ENCODE measurements at regions not wholly inside any gene's neighbourhood (a gene's known extent, or its start where the extent isn't known, plus 50 kb on each side); places are given as distances from the start of the nearest gene placed in this dataset.

DNA sequence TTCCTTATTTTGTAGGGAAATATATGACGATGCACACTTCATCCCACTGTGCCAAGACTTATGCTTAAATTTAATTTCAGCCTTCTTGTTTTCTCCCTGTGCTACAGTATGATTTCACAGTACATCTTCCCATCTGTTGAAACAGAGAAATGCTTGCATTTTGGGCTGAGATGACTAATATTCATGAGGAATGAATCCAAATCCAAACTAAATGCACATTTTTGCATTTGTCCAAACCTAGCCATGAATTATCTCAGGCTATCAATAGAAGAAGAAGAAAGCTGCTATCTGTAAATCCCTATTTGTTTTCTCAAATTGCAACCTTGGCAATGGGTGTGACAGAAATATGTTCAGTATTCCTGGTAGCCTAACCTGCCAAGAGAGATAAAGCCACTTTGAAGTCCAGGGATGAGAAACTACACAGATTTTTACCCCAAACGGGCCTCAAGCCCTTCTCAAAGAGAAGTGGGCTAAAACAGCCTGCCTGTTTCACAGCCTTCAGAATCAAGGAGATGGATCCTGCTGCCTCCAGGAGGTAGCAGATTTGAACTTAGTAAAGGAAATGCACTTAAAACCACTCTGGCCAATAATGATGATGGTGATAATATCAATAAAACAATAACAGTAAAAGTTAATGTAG is 306.9 kb upstream of the NT5C1B start:
- no peak for DNase-seq
- no peak for ATAC-seq (ENCODE audit: poor library complexity)
- intact Hi-C loops (cut with DNase I), result no loop called here

DNA sequence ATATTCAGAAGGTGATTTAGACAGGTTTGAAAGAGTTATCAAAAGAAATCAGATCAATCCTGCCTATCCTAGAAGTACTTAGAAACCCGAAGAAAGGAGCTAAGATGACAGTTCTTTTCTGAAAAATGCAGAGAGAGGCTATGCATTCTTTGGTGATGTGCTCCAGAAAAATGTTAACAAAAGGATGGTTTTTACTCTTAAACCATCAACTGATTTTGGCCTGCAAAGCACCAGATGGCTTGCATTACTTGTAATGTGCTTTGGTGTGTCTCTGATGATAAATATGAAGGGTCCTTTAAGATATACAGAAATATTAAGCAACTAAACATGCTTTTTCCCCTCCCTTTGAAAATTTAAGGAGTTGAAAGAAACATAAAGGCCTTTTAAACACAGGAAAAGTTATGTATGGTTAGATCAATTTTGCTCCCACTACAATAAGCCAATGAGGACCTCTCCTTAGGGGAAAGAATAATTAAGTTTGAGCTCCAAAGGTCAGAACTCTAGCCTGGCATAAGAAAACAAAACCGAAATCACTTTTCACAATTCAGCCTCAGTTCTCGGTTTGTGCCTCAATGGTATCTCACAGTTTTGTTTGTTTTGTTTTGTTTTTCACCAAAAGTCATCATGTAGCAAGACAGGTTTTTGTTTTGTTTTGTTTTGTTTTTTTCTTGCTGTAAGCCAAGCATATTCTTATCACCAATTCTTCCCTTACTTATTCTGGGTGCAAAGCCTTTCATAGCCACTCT is 302.4 kb upstream of the NT5C1B start:
- DNase-seq, result no peak
- intact Hi-C loops (cut with DNase I), result no loop called here
- no peak for ATAC-seq (ENCODE audit: poor library complexity)

GRCh38 chr2:18889565-18890332 is 300.4 kb upstream of the NT5C1B start:
- ATAC-seq (ENCODE audit: poor library complexity) (peak; percentile 72), DNase-seq (no peak)
- intact Hi-C loops (cut with DNase I), result no loop called here

DNA sequence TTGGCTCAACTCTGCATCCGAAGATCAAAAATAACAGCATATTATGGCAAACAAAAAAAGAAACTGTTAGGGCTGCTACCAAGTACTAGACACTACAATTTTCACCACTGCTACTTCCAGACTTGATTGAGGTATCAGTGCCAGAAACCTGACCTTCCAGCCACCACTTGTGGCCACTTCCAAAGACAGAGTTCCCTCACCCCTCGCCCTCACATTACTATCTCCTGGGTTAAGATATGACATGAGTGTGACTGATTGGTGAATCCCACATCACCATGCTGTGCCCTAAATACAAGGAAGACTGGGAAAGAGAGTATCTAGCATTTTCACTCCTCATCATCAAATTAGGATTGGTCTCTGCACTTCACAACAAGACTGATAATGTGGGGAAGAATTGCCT is 296.1 kb upstream of the NT5C1B start:
- ATAC-seq (ENCODE audit: poor library complexity) (peak; percentile 74), DNase-seq (no peak)
- intact Hi-C loops (cut with DNase I), result no loop called here

GRCh38 chr2:18883616-18884456 is 294.5 kb upstream of the NT5C1B start:
- DNase-seq (no peak), ATAC-seq (ENCODE audit: poor library complexity) (no peak)
- intact Hi-C loops (cut with DNase I), result no loop called here

DNA sequence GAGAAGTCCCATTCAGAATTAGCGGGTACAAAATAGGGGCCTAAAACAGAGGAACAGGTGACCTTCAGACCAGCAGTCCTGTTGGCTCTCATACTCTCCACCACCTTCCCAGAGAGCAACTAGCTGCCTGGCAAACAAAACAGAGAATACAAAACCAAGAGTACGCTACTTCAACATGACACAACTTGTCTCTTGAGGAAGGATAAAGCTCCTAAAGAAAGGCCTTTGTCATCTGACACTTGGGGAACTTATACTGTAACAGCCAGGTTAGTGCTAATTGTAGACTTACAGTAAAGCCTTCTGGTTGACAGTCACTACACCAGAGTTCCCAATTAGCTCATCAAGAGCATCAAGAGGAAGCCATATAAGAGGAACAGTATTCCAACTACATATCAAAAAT is 282.1 kb upstream of the NT5C1B start:
- ATAC-seq (ENCODE audit: poor library complexity) (no peak), DNase-seq (no peak)
- intact Hi-C loops (cut with DNase I), result no loop called here

GRCh38 chr2:18870307-18870706 is 280.9 kb upstream of the NT5C1B start:
- no peak for ATAC-seq (ENCODE audit: poor library complexity)
- DNase-seq, result no peak
- intact Hi-C loops (cut with DNase I), result no loop called here

- ATAC-seq (ENCODE audit: poor library complexity) (no peak), DNase-seq (no peak)
- intact Hi-C loops (cut with DNase I), result no loop called here
Observed at GRCh38 chr2:18861951-18862350, 272.6 kb upstream of the NT5C1B start.

- ATAC-seq (ENCODE audit: poor library complexity) (no peak), DNase-seq (no peak)
- intact Hi-C loops (cut with DNase I), result no loop called here
Observed at GRCh38 chr2:18860179-18860578, 270.8 kb upstream of the NT5C1B start.

DNA sequence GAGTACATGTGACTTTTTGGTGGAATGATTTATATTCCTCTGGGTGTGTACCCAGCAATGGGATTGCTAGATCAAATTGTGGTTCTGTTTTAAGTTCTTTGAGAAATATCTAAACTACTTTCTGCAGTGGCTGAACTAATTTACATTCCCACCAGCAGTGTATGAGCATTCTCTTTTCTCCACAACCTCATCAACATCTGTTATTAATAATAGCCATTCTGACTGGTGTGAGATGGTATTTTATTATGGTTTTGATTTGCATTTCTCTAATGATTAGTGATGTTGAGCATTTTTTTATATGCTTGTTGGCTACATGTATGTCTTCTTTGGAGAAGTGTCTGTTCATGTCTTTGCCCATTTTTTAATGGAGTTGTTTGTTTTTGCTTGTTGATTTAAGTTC is 267.4 kb upstream of the NT5C1B start:
- ATAC-seq (ENCODE audit: poor library complexity) (no peak), DNase-seq (no peak)
- intact Hi-C loops (cut with DNase I), result no loop called here

- ATAC-seq (ENCODE audit: poor library complexity), result no peak
- intact Hi-C loops (cut with DNase I), result no loop called here
- DNase-seq, result no peak
Observed at GRCh38 chr2:18855027-18855426, 265.7 kb upstream of the NT5C1B start.

DNA sequence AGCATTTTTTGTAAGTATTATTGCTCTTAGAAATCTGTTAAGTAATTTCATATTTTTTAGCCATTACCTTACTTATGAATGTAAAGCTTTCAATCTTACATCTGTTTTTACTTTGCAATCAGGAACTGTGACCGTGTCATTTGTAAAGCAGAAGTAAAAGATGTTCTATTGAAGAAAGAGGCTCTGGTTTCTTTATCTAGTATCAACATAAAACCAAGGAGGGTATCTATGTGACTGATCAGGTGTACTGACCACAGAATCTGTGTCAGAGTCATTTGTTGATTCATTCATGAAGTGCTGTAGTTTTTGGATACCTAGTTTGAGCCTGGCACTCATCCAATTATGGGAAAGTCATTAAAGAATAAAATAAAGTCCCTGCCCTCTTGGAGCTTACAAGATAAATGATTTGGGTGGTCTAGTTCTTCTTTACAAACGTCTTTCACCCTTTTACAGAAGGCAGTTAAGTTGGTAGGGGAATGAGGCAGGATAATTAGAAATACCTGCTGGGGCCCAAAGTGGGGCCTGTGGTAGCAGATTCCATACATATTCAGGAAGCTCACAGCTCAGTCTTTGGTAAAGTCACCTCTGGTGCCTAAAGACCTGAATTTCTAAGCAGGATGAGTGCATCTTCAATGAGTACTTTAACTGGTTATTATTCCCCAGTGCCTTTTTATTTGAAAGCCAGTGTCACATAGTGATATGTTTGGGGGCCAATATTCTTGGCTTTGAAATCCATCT is 260.6 kb upstream of the NT5C1B start:
- no peak for DNase-seq
- intact Hi-C loops (cut with DNase I), result no loop called here
- no peak for ATAC-seq (ENCODE audit: poor library complexity)

DNA sequence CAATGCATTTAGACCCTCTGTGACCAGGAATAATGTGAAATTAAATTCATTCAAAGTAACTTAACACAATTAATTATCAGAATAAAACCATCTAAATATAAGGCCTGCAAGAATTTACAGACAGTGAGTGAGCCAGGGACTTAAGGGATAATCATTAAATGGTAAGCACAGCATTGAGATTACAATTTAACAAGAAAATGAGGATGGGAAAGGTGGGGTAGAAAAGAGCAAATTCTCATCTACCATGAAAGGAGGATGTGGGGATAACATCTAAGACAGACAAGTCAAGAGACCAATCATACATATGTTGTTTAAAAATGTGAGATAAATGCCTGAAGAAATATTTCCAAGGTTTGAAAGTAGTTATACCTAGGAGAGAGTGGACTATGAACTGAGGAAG is 259.3 kb upstream of the NT5C1B start:
- ATAC-seq (ENCODE audit: poor library complexity), result no peak
- no peak for DNase-seq
- intact Hi-C loops (cut with DNase I), result no loop called here

DNA sequence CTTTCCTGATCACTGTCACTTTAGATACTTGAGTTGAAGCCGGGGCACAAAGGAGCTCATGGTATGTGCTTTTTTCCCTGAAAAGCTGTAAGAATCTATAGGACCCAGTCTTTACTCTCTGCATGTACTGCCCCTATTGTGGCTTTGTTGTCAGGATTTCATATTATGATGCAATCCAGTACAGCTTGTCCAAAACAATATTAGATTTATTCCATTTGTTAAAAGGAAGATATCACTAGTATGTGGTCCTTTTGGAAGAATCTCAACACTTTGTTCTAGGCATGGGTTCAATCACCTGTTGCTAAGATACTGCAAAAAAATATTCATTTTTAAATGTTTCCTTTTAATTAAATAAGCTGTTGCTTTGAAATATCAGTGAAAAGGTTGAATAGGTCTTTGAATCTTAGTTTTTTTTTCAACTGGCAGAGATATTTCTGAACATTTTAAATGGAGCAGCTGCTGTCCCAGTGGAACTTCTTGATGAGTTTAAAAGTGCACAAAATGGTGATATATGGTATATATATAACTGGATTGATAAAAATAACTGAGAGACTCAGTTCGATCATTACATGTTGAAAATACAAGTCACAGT is 256.6 kb upstream of the NT5C1B start:
- DNase-seq (no peak), ATAC-seq (ENCODE audit: poor library complexity) (peak; percentile 73)
- intact Hi-C loops (cut with DNase I), result no loop called here

- DNase-seq (no peak), ATAC-seq (ENCODE audit: poor library complexity) (peak; percentile 14)
- intact Hi-C loops (cut with DNase I), result no loop called here
Observed at GRCh38 chr2:18842836-18843235, 253.5 kb upstream of the NT5C1B start.

GRCh38 chr2:18841248-18842150 is 252.1 kb upstream of the NT5C1B start:
- DNase-seq (no peak), ATAC-seq (ENCODE audit: poor library complexity) (no peak)
- intact Hi-C loops (cut with DNase I), result no loop called here

GRCh38 chr2:18837240-18837639 is 247.9 kb upstream of the NT5C1B start:
- intact Hi-C loops (cut with DNase I), result no loop called here
- ATAC-seq (ENCODE audit: poor library complexity), result no peak
- DNase-seq, result no peak

Data from Right ventricle myocardium superior (tissue), 1 donor.